Activated CD4-positive, alpha-beta memory T cell treated with anti-CD3 and anti-CD28 coated beads, Interleukin-2, amount 10 ng/mL, durations not matched to agents 7 days and 5 days (primary cell): ENCODE measurements at regions not wholly inside any gene's neighbourhood (a gene's known extent, or its start where the extent isn't known, plus 50 kb on each side); places are given as distances from the start of the nearest gene placed in this dataset.
"Not testable (repeated sequence)": the region's sequence is repeated elsewhere in the genome, so short reads cannot be mapped to it uniquely, and the experiment has no call there.

ENCODE experiments used
- CTCF ChIA-PET: fragments of 350-600 bp; sonication (Branson Sonifier 250); formaldehyde crosslinking; loops from one replicate; lab custom pipeline; 2021; ENCODE audit warnings: antibody characterized with exemption, inconsistent platforms; lab: Charles Lee
- POLR2A ChIA-PET: fragments of 350-600 bp; sonication (Branson Sonifier 250); formaldehyde crosslinking; loops from one replicate; lab custom pipeline; 2021; ENCODE audit warnings: antibody characterized with exemption; lab: Charles Lee
- DNase-seq: peaks from one replicate; pipeline ENCODE4 v3.0.0-alpha.2; 2020
- H3K27ac Mint-ChIP-seq: one replicate; pipeline ENCODE4 v1.8.0; 2021; ENCODE audit warnings: mild to moderate bottlenecking, mixed read lengths
- H3K27me3 Mint-ChIP-seq: one replicate; pipeline ENCODE4 v1.8.0; 2021; ENCODE audit warnings: mixed read lengths
- H3K36me3 Mint-ChIP-seq: one replicate; pipeline ENCODE4 v1.8.0; 2021; ENCODE audit warnings: low read depth, mixed read lengths
- H3K4me1 Mint-ChIP-seq: one replicate; pipeline ENCODE4 v1.8.0; 2021; ENCODE audit warnings: mixed read lengths
- H3K4me3 Mint-ChIP-seq: one replicate; pipeline ENCODE4 v1.8.0; 2021; ENCODE audit warnings: mild to moderate bottlenecking, mixed read lengths
- H3K9me3 Mint-ChIP-seq: one replicate; pipeline ENCODE4 v1.8.0; 2021; ENCODE audit warnings: mixed read lengths

- H3K27ac Mint-ChIP-seq: no peak overlapping the region
- ChIA-PET CTCF (no interaction called here), POLR2A (no interaction called here)
Measured at GRCh38 chr2:236464140-236464539, 105.5 kb upstream of the ACKR3 start.

DNA sequence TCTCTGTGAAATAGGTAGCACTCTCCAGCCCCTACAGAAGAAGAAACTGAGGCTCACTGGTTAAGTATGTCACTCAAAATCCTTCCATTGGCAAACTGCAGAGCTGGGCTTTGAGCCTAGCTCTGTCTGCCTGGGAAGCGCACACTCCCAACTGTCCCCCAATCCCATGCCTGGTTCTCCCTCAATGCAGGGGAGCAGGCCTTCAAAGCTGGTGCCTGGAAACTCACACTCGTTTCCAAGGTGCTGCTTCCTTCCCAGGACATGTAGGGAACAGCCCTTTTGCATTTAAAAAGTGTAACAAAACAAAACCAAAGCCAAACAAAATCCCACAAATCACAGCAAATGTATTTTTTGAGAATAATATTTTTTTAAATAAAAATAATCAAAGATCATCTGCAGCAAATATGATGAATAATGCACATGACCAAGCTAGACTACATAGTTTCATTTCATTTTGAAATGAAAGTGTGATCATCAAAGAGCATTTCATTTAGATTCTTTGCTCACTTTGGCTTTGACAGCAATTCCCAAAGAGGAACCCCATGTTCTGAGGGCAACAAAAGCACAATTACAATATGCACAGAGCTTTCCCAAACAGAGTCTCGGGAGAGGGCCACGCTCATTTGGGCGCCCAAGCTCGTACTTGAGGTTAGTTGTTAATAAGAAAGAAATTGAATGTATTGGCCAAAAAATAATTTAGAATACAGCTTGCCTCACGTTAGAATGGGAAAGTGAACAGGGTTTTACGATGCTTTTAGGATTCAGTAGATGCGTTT, 96.7 kb upstream of the ACKR3 start:
- H3K27ac Mint-ChIP-seq: no peak overlapping the region
- CTCF ChIA-PET: no interaction called here
- POLR2A ChIA-PET: no interaction called here
- no peak for DNase-seq
- H3K27me3 Mint-ChIP-seq: peaks cover 18% of the 10 kb centered on the region
- H3K4me1 Mint-ChIP-seq: no peaks in the 10 kb centered on the region
- no peak overlapping the region for H3K4me3 Mint-ChIP-seq
- H3K9me3 Mint-ChIP-seq: no peaks in the 10 kb centered on the region
- H3K36me3 Mint-ChIP-seq: no peaks in the 10 kb centered on the region

More at GRCh38 chr2:236464140-236464539, 105.5 kb upstream of the ACKR3 start:
- Mint-ChIP-seq H3K36me3 (no peaks in the 10 kb centered on the region), H3K9me3 (peaks cover 7% of the 10 kb centered on the region), H3K4me1 (no peaks in the 10 kb centered on the region), H3K4me3 (no peak overlapping the region), H3K27me3 (peaks cover 2% of the 10 kb centered on the region)
- no peak for DNase-seq

DNA sequence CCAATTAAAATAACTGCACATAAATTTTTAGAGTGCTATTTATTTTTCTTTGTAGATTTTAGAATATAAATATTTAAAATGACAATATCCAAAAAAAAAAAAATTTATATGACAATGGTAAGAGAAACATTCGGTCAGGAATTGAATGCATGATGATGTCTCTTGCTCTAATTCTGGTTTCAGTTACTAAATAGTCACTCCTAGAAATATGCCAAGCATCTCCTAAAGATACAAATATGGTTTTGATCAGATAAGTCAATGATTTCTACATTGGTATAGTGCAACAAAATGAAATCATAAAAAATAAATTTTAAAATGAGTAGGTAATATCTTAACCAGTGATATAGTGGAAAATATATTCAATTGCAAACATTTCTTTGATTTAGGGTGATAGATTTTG, 95.9 kb upstream of the ACKR3 start:
- H3K27ac Mint-ChIP-seq: no peak overlapping the region
- peaks cover 20% of the 10 kb centered on the region for H3K27me3 Mint-ChIP-seq
- POLR2A ChIA-PET: no interaction called here
- DNase-seq: no peak
- H3K4me1 Mint-ChIP-seq: no peaks in the 10 kb centered on the region
- CTCF ChIA-PET: no interaction called here
- H3K4me3 Mint-ChIP-seq: no peak overlapping the region
- H3K9me3 Mint-ChIP-seq: no peaks in the 10 kb centered on the region
- H3K36me3 Mint-ChIP-seq: no peaks in the 10 kb centered on the region

GRCh38 chr2:236479814-236480213, 89.8 kb upstream of the ACKR3 start:
- Mint-ChIP-seq H3K4me1 (no peaks in the 10 kb centered on the region), H3K27me3 (peaks cover 42% of the 10 kb centered on the region), H3K9me3 (peaks cover 17% of the 10 kb centered on the region), H3K27ac (no peak overlapping the region), H3K4me3 (no peak overlapping the region), H3K36me3 (peaks cover 7% of the 10 kb centered on the region)
- ChIA-PET POLR2A (interaction anchor here (0.6 kb wide), 1 partner anchor 22 kb away, joined by 3 read pairs; no protein-coding TSS in a partner anchor), CTCF (no interaction called here)
- no peak for DNase-seq

DNA sequence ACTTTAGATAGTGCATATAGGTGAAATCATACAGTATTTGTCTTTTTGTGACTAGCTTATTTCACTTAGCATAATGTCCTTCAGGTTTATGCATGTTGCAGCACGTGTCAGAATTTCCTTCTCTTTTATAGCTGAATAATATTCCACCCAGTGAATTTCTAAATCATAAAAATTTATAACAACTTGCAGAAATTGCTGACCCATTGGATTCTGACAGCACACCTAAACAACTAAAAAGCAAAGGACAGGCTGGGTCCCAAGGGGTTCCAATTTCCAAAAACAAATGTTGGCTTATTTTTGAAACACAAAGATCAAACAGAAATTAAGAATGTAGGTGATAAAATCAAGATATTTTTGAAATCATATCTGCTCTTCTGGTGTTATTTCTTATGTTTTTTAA, 86.5 kb upstream of the ACKR3 start:
- no peak overlapping the region for H3K4me3 Mint-ChIP-seq
- POLR2A ChIA-PET: no interaction called here
- no peak overlapping the region for H3K27ac Mint-ChIP-seq
- CTCF ChIA-PET: no interaction called here
- no peaks in the 10 kb centered on the region for H3K4me1 Mint-ChIP-seq
- H3K36me3 Mint-ChIP-seq: peaks cover 7% of the 10 kb centered on the region
- no peak for DNase-seq
- peaks cover 28% of the 10 kb centered on the region for H3K27me3 Mint-ChIP-seq
- peaks cover 17% of the 10 kb centered on the region for H3K9me3 Mint-ChIP-seq

- Mint-ChIP-seq H3K4me3 (no peak overlapping the region), H3K27me3 (peaks cover 19% of the 10 kb centered on the region), H3K4me1 (no peaks in the 10 kb centered on the region), H3K36me3 (peaks cover 3% of the 10 kb centered on the region), H3K9me3 (peaks cover 8% of the 10 kb centered on the region), H3K27ac (no peak overlapping the region)
- DNase-seq: no peak
- CTCF ChIA-PET: no interaction called here
- POLR2A ChIA-PET: no interaction called here
Measured at GRCh38 chr2:236485519-236485918, 84.1 kb upstream of the ACKR3 start.

DNA sequence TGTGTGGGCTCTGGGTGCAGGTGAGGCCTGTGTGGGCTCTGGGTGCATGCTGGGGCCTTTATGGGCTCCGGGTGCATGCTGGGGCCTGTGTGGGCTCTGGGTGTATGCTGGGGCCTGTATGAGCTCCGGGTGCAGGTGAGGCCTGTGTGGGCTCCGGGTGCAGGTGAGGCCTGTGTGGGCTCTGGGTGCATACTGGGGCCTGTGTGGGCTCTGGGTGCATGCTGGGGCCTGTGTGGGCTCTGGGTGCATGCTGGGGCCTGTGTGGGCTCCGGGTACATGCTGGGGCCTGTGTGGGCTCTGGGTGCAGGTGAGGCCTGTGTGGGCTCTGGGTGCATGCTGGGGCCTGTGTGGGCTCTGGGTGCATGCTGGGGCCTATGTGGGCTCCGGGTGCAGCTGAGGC, 80.5 kb upstream of the ACKR3 start:
- POLR2A ChIA-PET, DNase-seq, CTCF ChIA-PET, H3K9me3 Mint-ChIP-seq, H3K27me3 Mint-ChIP-seq, H3K27ac Mint-ChIP-seq, H3K4me3 Mint-ChIP-seq, H3K4me1 Mint-ChIP-seq, H3K36me3 Mint-ChIP-seq: not testable (repeated sequence)

DNA sequence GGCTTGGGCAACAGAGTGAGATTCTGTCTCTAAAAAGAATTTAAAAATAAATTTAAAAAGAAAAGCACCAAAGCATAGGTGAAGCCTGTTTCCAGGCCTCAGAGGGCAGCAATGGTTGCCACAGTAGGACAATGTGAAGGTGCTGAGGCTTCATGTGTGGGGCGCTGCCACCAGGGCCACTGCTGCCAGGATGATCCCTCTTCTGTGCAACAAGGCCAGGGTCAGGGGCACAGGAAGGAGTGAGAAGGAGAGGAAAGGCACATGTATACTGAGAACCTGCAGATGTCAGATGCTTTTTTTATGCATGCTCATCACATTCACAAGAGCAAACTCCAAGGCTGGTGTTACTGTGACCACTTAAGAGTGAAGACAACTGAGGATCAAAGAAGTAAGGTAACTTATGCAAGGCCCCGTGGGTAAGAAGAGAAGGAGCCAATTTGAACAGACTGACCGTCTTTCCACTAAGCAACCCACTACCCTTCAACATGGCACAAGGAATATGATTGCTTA, 79.7 kb upstream of the ACKR3 start:
- Mint-ChIP-seq H3K4me1 (no peaks in the 10 kb centered on the region), H3K27me3 (peaks cover under 1% of the 10 kb centered on the region), H3K4me3 (no peak overlapping the region), H3K36me3 (no peaks in the 10 kb centered on the region), H3K9me3 (no peaks in the 10 kb centered on the region), H3K27ac (no peak overlapping the region)
- POLR2A ChIA-PET: no interaction called here
- CTCF ChIA-PET: no interaction called here
- DNase-seq: no peak

DNA sequence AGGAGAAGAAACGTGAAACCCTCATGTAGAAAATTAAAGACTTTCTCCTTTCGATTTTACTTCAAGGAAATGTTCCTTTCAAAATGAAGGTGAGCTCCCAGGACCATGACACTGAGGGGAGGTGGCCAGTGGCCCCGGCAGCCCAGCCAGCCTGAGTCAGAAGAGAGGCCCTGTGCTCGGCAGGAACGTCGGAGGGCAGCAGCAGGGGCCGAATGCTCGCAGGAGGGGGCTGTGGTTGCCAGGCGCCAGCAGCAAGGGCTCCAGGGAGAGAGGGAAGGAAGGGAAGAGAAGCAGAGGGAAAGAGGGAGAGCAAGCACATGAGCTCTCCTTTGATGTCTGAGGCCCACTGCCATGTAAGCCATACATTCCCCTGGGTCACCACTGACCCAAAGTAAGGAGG, 73.3 kb upstream of the ACKR3 start:
- ChIA-PET CTCF (no interaction called here), POLR2A (no interaction called here)
- Mint-ChIP-seq H3K4me1 (no peaks in the 10 kb centered on the region), H3K36me3 (no peaks in the 10 kb centered on the region), H3K9me3 (no peaks in the 10 kb centered on the region), H3K27ac (no peak overlapping the region), H3K27me3 (peaks cover 10% of the 10 kb centered on the region), H3K4me3 (no peak overlapping the region)
- no peak for DNase-seq

- ChIA-PET POLR2A (no interaction called here), CTCF (no interaction called here)
- DNase-seq: no peak
- Mint-ChIP-seq H3K4me3 (no peak overlapping the region), H3K4me1 (no peaks in the 10 kb centered on the region), H3K27ac (no peak overlapping the region), H3K9me3 (no peaks in the 10 kb centered on the region), H3K36me3 (no peaks in the 10 kb centered on the region), H3K27me3 (peaks cover 15% of the 10 kb centered on the region)
Measured at GRCh38 chr2:236498369-236498768, 71.3 kb upstream of the ACKR3 start.

DNA sequence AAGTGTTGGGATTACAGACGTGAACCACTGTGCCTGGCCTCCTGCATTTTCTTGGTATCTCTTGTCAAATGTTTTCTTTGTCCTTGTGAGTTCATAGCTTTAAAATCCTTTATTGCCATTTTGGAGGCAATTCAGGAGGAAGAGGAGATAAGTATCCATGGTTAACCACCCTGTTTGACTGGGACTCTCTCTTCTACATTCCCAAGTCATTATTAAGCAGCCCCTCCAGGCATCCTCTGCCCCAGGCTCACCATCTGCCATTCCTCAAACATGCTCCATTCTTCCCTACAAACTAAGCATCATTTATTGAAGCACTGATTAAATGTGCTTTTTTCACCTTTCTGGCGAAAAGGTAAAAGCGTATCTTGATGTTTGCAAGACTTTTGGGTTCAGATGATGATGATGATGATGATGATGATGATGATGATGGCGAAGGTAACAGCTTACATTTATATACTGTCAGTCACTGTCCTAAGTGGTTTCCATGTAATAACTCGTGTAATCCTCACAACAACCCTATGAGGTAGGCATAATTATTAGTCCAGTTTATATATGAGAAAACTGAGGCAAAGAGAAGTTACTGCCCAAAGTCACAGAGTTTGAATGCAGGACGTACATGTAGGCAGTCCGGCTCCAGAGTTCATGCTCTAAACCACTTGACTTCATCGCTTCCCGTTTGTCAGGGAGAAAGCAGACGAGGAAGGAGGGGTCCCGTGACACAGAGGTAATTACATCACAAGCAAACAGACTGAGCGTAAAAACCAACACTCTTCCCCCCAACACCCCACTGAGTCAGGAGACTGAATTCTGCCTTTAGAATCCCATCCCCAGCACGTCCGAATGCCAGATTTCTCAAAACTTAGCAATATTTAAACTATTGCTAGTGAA, 69.7 kb upstream of the ACKR3 start:
- H3K9me3 Mint-ChIP-seq: no peaks in the 10 kb centered on the region
- no peaks in the 10 kb centered on the region for H3K36me3 Mint-ChIP-seq
- peaks cover 23% of the 10 kb centered on the region for H3K27me3 Mint-ChIP-seq
- ChIA-PET POLR2A (no interaction called here), CTCF (interaction anchor here (1.2 kb wide), 1 partner anchor 70 kb away, joined by 3 read pairs; the partner anchor contains the start of gene ACKR3)
- H3K4me1 Mint-ChIP-seq: no peaks in the 10 kb centered on the region
- no peak for DNase-seq
- H3K27ac Mint-ChIP-seq: no peak overlapping the region
- H3K4me3 Mint-ChIP-seq: no peak overlapping the region

DNA sequence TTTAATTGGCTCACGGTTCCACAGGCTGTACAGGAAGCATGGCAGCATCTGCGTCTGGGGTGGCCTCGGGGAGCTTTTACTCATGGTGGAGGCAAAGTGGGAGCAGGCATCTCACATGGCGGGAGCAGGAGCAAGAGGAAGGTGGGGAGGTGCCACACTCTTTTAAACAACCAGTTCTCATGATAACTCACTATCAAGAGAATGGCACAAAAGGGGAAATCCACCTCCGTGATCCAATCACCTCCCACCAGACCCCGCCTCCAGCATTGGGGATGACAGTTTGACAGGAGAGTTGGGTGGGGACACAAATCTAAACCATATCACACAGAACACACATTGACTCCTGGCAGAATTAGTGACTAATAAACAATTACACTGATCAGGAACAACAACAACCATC, 68.6 kb upstream of the ACKR3 start:
- no peak overlapping the region for H3K4me3 Mint-ChIP-seq
- H3K27ac Mint-ChIP-seq: no peak overlapping the region
- H3K4me1 Mint-ChIP-seq: no peaks in the 10 kb centered on the region
- H3K27me3 Mint-ChIP-seq: peaks cover 32% of the 10 kb centered on the region
- no peak for DNase-seq
- no peaks in the 10 kb centered on the region for H3K9me3 Mint-ChIP-seq
- CTCF ChIA-PET: interaction anchor here (1.2 kb wide), 1 partner anchor 69 kb away, joined by 3 read pairs; the partner anchor contains the start of gene ACKR3
- no peaks in the 10 kb centered on the region for H3K36me3 Mint-ChIP-seq
- POLR2A ChIA-PET: no interaction called here

GRCh38 chr2:236501531-236501930, 68.1 kb upstream of the ACKR3 start:
- peaks cover 37% of the 10 kb centered on the region for H3K27me3 Mint-ChIP-seq
- no peak overlapping the region for H3K27ac Mint-ChIP-seq
- no peaks in the 10 kb centered on the region for H3K4me1 Mint-ChIP-seq
- no peak overlapping the region for H3K4me3 Mint-ChIP-seq
- H3K9me3 Mint-ChIP-seq: no peaks in the 10 kb centered on the region
- ChIA-PET POLR2A (no interaction called here), CTCF (no interaction called here)
- no peaks in the 10 kb centered on the region for H3K36me3 Mint-ChIP-seq
- no peak for DNase-seq
